Heart left ventricle (tissue), 13 donors: ENCODE measurements at regions not wholly inside any gene's neighbourhood (a gene's known extent, or its start where the extent isn't known, plus 50 kb on each side); places are given as distances from the start of the nearest gene placed in this dataset.

Experiments
- POLR2A ChIP-seq, 2 donors: fragments of 450-650 bp; IDR thresholded peaks; one replicate each; pipeline ENCODE4 v1.6.1; 2017; ENCODE audit warnings: antibody characterized with exemption in 2 of 2, mild to moderate bottlenecking in 2 of 2, moderate library complexity in 2 of 2
- TF ChIP-seq, protein P1 (sequence below), 12 donors: fragments of 200-600 bp; sonication (generic) in 4 of 12; IDR thresholded peaks; one replicate each; pipeline versions ENCODE4 v1.5.0 to v1.8.0; 2018 to 2022; ENCODE audit warnings: antibody characterized with exemption in 12 of 12, mild to moderate bottlenecking in 5 of 12
- donor health status: ischemic (EF 13 %, LVEDD 7.1; RV severe dilation, severe dysfunction).
- donor health status: DM: no; HTN: yes; CAD: no.
- donor health status: DM: no; HTN: no; CAD: no.
- donor health status: ischemic (EF 25% LVEDD 6.9; RV normal size, moderate dysfunction).
- donor health status: ischemic (EF 25% LVEDD 5.7; RV mildly dilated, moderate dysfunction).
- donor health status: ischemic (EF 35%, LVEDD 5.7; RV mildly dilated, moderate dysfunction).
- donor health status: nonischemic (EF 11% LVEDD 7.7; RV severe dilation, severe dysfunction).
- donor health status: DM: yes; HTN: yes; CAD: no.
- donor health status: PGD.
- donor health status: ischemic (EF 29% LVEDD 5.4; RV normal size, mild dysfunction).
- donor health status: nonischemic (EF 23%, LVEDD 6.1; RV moderate dilation, normal function).

DNA sequence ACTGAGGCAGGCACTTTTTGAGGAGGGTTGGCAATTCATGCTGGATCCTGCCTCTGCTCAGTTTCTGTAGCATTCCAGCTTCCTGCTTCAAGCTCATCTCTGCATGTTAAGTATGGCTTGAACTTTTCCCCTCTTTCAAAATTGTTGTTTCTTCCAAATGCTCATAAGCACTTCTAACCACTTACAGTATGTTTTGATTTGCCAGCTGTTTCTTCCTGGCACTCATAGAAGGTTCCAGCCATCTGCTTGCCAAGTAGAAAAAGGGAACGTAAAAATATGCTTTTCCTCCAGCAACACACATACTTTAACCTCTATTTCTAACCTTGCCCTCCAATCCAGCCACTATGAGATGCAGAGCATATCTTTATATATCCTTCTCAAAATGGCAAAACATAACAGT is 692.6 kb upstream of the COBL start:
- TF ChIP-seq, protein P1, sequence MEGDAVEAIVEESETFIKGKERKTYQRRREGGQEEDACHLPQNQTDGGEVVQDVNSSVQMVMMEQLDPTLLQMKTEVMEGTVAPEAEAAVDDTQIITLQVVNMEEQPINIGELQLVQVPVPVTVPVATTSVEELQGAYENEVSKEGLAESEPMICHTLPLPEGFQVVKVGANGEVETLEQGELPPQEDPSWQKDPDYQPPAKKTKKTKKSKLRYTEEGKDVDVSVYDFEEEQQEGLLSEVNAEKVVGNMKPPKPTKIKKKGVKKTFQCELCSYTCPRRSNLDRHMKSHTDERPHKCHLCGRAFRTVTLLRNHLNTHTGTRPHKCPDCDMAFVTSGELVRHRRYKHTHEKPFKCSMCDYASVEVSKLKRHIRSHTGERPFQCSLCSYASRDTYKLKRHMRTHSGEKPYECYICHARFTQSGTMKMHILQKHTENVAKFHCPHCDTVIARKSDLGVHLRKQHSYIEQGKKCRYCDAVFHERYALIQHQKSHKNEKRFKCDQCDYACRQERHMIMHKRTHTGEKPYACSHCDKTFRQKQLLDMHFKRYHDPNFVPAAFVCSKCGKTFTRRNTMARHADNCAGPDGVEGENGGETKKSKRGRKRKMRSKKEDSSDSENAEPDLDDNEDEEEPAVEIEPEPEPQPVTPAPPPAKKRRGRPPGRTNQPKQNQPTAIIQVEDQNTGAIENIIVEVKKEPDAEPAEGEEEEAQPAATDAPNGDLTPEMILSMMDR (IDR thresholded peaks at IDR 0.05) = no peak
- TF ChIP-seq POLR2A (IDR thresholded peaks at IDR 0.05) = no peak
